ENCODE measurements at regions not wholly inside any gene's neighbourhood (a gene's known extent, or its start where the extent isn't known, plus 50 kb on each side); places are given as distances from the start of the nearest gene placed in this dataset.

GRCh38 chr4:127421437-127421836 is 211.3 kb upstream of the INTU start:
- no peak for DNase-seq
- no peak overlapping the region for H3K27ac ChIP-seq
- H3K36me3 ChIP-seq: no peaks in the 10 kb centered on the region
- H3K4me3 ChIP-seq: no peak overlapping the region
- no peak for TF ChIP-seq CTCF (IDR thresholded peaks at IDR 0.05)
- H3K4me1 ChIP-seq: no peaks in the 10 kb centered on the region
- intact Hi-C loops (cut with DNase I; ENCODE audit: low total_unique reads): no loop called here
- H3K27me3 ChIP-seq: no peaks in the 10 kb centered on the region
- no peaks in the 10 kb centered on the region for H3K9me3 ChIP-seq

GRCh38 chr4:127425202-127425845 is 207.4 kb upstream of the INTU start:
- no peaks in the 10 kb centered on the region for H3K9me3 ChIP-seq
- H3K27me3 ChIP-seq: no peaks in the 10 kb centered on the region
- H3K36me3 ChIP-seq: no peaks in the 10 kb centered on the region
- no peak for DNase-seq
- H3K4me3 ChIP-seq: no peak overlapping the region
- intact Hi-C loops (cut with DNase I; ENCODE audit: low total_unique reads): no loop called here
- H3K27ac ChIP-seq: no peak overlapping the region
- H3K4me1 ChIP-seq: no peaks in the 10 kb centered on the region
- TF ChIP-seq CTCF (IDR thresholded peaks at IDR 0.05): no peak

- intact Hi-C loops (cut with DNase I; ENCODE audit: low total_unique reads): no loop called here
- no peak for DNase-seq
- no peak overlapping the region for H3K27ac ChIP-seq
- no peaks in the 10 kb centered on the region for H3K27me3 ChIP-seq
- H3K36me3 ChIP-seq: no peaks in the 10 kb centered on the region
- H3K4me3 ChIP-seq: no peak overlapping the region
- H3K9me3 ChIP-seq: no peaks in the 10 kb centered on the region
- H3K4me1 ChIP-seq: no peaks in the 10 kb centered on the region
- TF ChIP-seq CTCF (IDR thresholded peaks at IDR 0.05): no peak
Measured at GRCh38 chr4:127425851-127426250, 206.9 kb upstream of the INTU start.

- Histone ChIP-seq H3K36me3 (no peaks in the 10 kb centered on the region), H3K4me1 (no peaks in the 10 kb centered on the region), H3K9me3 (no peaks in the 10 kb centered on the region), H3K27ac (no peak overlapping the region), H3K4me3 (no peak overlapping the region), H3K27me3 (no peaks in the 10 kb centered on the region)
- intact Hi-C loops (cut with DNase I; ENCODE audit: low total_unique reads): no loop called here
- TF ChIP-seq CTCF (IDR thresholded peaks at IDR 0.05): no peak
- DNase-seq: no peak
Measured at GRCh38 chr4:127441571-127441970, 191.2 kb upstream of the INTU start.

GRCh38 chr4:127445471-127445870 is 187.3 kb upstream of the INTU start:
- no peak for DNase-seq
- peak overlapping the region in 1 of 2 donors; percentile 3 for H3K27ac ChIP-seq
- intact Hi-C loops (cut with DNase I; ENCODE audit: low total_unique reads): no loop called here

More at GRCh38 chr4:127445471-127445870, 187.3 kb upstream of the INTU start:
- TF ChIP-seq CTCF (IDR thresholded peaks at IDR 0.05): no peak
- Histone ChIP-seq H3K36me3 (no peaks in the 10 kb centered on the region), H3K27me3 (no peaks in the 10 kb centered on the region), H3K4me1 (no peaks in the 10 kb centered on the region), H3K4me3 (no peak overlapping the region), H3K9me3 (no peaks in the 10 kb centered on the region)
